BLaER1 (cell line): ENCODE measurements at regions not wholly inside any gene's neighbourhood (a gene's known extent, or its start where the extent isn't known, plus 50 kb on each side); places are given as distances from the start of the nearest gene placed in this dataset.

Source experiments
- H3K27ac ChIP-seq: shearing (Covaris generic); formaldehyde crosslinking; 2 replicates; pipeline ENCODE4 v1.8.1; 2022
- H3K27me3 ChIP-seq: shearing (Covaris generic); formaldehyde crosslinking; 2 replicates; pipeline ENCODE4 v1.8.1; 2022
- H3K36me3 ChIP-seq: shearing (Covaris generic); formaldehyde crosslinking; 2 replicates; pipeline ENCODE4 v1.8.1; 2022
- H3K4me1 ChIP-seq: shearing (Covaris generic); formaldehyde crosslinking; 2 replicates; pipeline ENCODE4 v1.8.1; 2022
- H3K4me2 ChIP-seq: shearing (Covaris generic); formaldehyde crosslinking; 2 replicates; pipeline ENCODE4 v1.8.1; 2022
- H3K4me3 ChIP-seq: shearing (Covaris generic); formaldehyde crosslinking; 2 replicates; pipeline ENCODE4 v1.8.1; 2022
- H3K9ac ChIP-seq: shearing (Covaris generic); formaldehyde crosslinking; 2 replicates; pipeline ENCODE4 v1.8.1; 2022
- H3K9me3 ChIP-seq: shearing (Covaris generic); formaldehyde crosslinking; 2 replicates; pipeline ENCODE4 v1.8.1; 2022
- H4K20me1 ChIP-seq: shearing (Covaris generic); formaldehyde crosslinking; 2 replicates; pipeline ENCODE4 v1.8.1; 2022
- Cebpa-rat ChIP-seq: shearing (Covaris generic); IDR thresholded peaks from 2 replicates; pipeline ENCODE4 v1.8.1; 2022

- no peaks in the 10 kb centered on the region for H4K20me1 ChIP-seq
- no peaks in the 10 kb centered on the region for H3K27me3 ChIP-seq
- H3K27ac ChIP-seq, result no peak overlapping the region
- no peak overlapping the region for H3K9ac ChIP-seq
- no peaks in the 10 kb centered on the region for H3K36me3 ChIP-seq
- no peak overlapping the region for H3K4me3 ChIP-seq
- no peaks in the 10 kb centered on the region; the same call in none of the 2 replicates for H3K9me3 ChIP-seq
- TF ChIP-seq Cebpa-rat, result no peak
- no peaks in the 10 kb centered on the region for H3K4me1 ChIP-seq
- no peak overlapping the region for H3K4me2 ChIP-seq
Observed at GRCh38 chr2:118604811-118605210, 242.6 kb downstream of the EN1 start.

- Histone ChIP-seq H3K36me3 (no peaks in the 10 kb centered on the region), H3K27ac (no peak overlapping the region), H4K20me1 (no peaks in the 10 kb centered on the region), H3K4me3 (no peak overlapping the region), H3K4me1 (no peaks in the 10 kb centered on the region), H3K4me2 (no peak overlapping the region), H3K9ac (no peak overlapping the region), H3K27me3 (no peaks in the 10 kb centered on the region), H3K9me3 (no peaks in the 10 kb centered on the region; the same call in none of the 2 replicates)
- TF ChIP-seq Cebpa-rat, result no peak
Observed at GRCh38 chr2:118604371-118604770, 243.1 kb downstream of the EN1 start.

- H3K9ac ChIP-seq, result no peak overlapping the region
- no peak overlapping the region for H3K27ac ChIP-seq
- no peaks in the 10 kb centered on the region for H4K20me1 ChIP-seq
- no peak overlapping the region for H3K4me2 ChIP-seq
- no peaks in the 10 kb centered on the region for H3K36me3 ChIP-seq
- H3K4me3 ChIP-seq, result no peak overlapping the region
- no peaks in the 10 kb centered on the region for H3K4me1 ChIP-seq
- H3K27me3 ChIP-seq, result no peaks in the 10 kb centered on the region
- TF ChIP-seq Cebpa-rat, result no peak
- peaks cover 31% of the 10 kb centered on the region for H3K9me3 ChIP-seq
Observed at GRCh38 chr2:118599141-118599540, 248.3 kb downstream of the EN1 start.

- TF ChIP-seq Cebpa-rat, result no peak
- Histone ChIP-seq H3K27ac (no peak overlapping the region), H3K4me3 (no peak overlapping the region), H3K27me3 (no peaks in the 10 kb centered on the region), H3K4me1 (no peaks in the 10 kb centered on the region), H3K4me2 (no peak overlapping the region), H3K9me3 (peaks cover 31% of the 10 kb centered on the region), H3K36me3 (no peaks in the 10 kb centered on the region), H4K20me1 (no peaks in the 10 kb centered on the region), H3K9ac (no peak overlapping the region)
Observed at GRCh38 chr2:118596620-118597019, 250.8 kb downstream of the EN1 start.

GRCh38 chr2:118593257-118593656, 254.2 kb downstream of the EN1 start:
- H3K27me3 ChIP-seq, result no peaks in the 10 kb centered on the region
- H3K4me3 ChIP-seq, result no peak overlapping the region
- no peaks in the 10 kb centered on the region for H4K20me1 ChIP-seq
- H3K4me1 ChIP-seq, result no peaks in the 10 kb centered on the region
- no peak overlapping the region for H3K9ac ChIP-seq
- H3K4me2 ChIP-seq, result no peak overlapping the region
- TF ChIP-seq Cebpa-rat, result no peak
- H3K9me3 ChIP-seq, result peaks cover 21% of the 10 kb centered on the region
- H3K27ac ChIP-seq, result no peak overlapping the region
- H3K36me3 ChIP-seq, result no peaks in the 10 kb centered on the region

- H3K4me1 ChIP-seq, result no peaks in the 10 kb centered on the region
- no peaks in the 10 kb centered on the region for H3K27me3 ChIP-seq
- no peak overlapping the region for H3K4me3 ChIP-seq
- no peak for TF ChIP-seq Cebpa-rat
- H3K4me2 ChIP-seq, result no peak overlapping the region
- no peaks in the 10 kb centered on the region for H4K20me1 ChIP-seq
- H3K36me3 ChIP-seq, result no peaks in the 10 kb centered on the region
- no peak overlapping the region for H3K27ac ChIP-seq
- H3K9me3 ChIP-seq, result 0 out of 2 replicates have a peak, but pooled peaks cover 3% of the 10 kb centered on the region
- H3K9ac ChIP-seq, result no peak overlapping the region
Observed at GRCh38 chr2:118591223-118591622, 256.2 kb downstream of the EN1 start.

GRCh38 chr2:118589721-118590120, 257.7 kb downstream of the EN1 start:
- no peak for TF ChIP-seq Cebpa-rat
- no peak overlapping the region for H3K9ac ChIP-seq
- no peak overlapping the region for H3K4me2 ChIP-seq
- H3K4me1 ChIP-seq, result no peaks in the 10 kb centered on the region
- no peaks in the 10 kb centered on the region for H3K36me3 ChIP-seq
- H4K20me1 ChIP-seq, result no peaks in the 10 kb centered on the region
- no peaks in the 10 kb centered on the region for H3K9me3 ChIP-seq
- H3K27ac ChIP-seq, result no peak overlapping the region
- H3K4me3 ChIP-seq, result no peak overlapping the region
- no peaks in the 10 kb centered on the region for H3K27me3 ChIP-seq

- TF ChIP-seq Cebpa-rat, result no peak
- Histone ChIP-seq H3K4me1 (no peaks in the 10 kb centered on the region), H3K4me2 (no peak overlapping the region), H3K9ac (no peak overlapping the region), H4K20me1 (no peaks in the 10 kb centered on the region), H3K27ac (no peak overlapping the region), H3K4me3 (no peak overlapping the region), H3K36me3 (no peaks in the 10 kb centered on the region), H3K27me3 (no peaks in the 10 kb centered on the region), H3K9me3 (no peaks in the 10 kb centered on the region)
Observed at GRCh38 chr2:118588850-118589249, 258.6 kb downstream of the EN1 start.

- Histone ChIP-seq H3K4me1 (peaks cover 8% of the 10 kb centered on the region), H4K20me1 (no peaks in the 10 kb centered on the region), H3K4me2 (no peak overlapping the region), H3K36me3 (no peaks in the 10 kb centered on the region), H3K27ac (no peak overlapping the region), H3K4me3 (no peak overlapping the region), H3K9ac (no peak overlapping the region), H3K9me3 (no peaks in the 10 kb centered on the region), H3K27me3 (no peaks in the 10 kb centered on the region)
- TF ChIP-seq Cebpa-rat, result no peak
Observed at GRCh38 chr2:118586312-118586711, 261.1 kb downstream of the EN1 start.

- TF ChIP-seq Cebpa-rat, result no peak
- Histone ChIP-seq H3K36me3 (no peaks in the 10 kb centered on the region), H3K9ac (no peak overlapping the region), H3K27ac (no peak overlapping the region), H3K9me3 (no peaks in the 10 kb centered on the region), H3K4me3 (no peak overlapping the region), H3K4me1 (peaks cover 8% of the 10 kb centered on the region), H3K27me3 (no peaks in the 10 kb centered on the region), H4K20me1 (no peaks in the 10 kb centered on the region), H3K4me2 (no peak overlapping the region)
Observed at GRCh38 chr2:118584877-118585276, 262.6 kb downstream of the EN1 start.

- Histone ChIP-seq H3K9me3 (no peaks in the 10 kb centered on the region), H3K4me3 (no peak overlapping the region), H4K20me1 (no peaks in the 10 kb centered on the region), H3K4me2 (no peak overlapping the region), H3K27ac (no peak overlapping the region), H3K36me3 (no peaks in the 10 kb centered on the region), H3K27me3 (no peaks in the 10 kb centered on the region), H3K4me1 (peaks cover 8% of the 10 kb centered on the region), H3K9ac (no peak overlapping the region)
- no peak for TF ChIP-seq Cebpa-rat
Observed at GRCh38 chr2:118584062-118584749, 263.2 kb downstream of the EN1 start.
